HG03095 (cell line): ENCODE measurements at regions not wholly inside any gene's neighbourhood (a gene's known extent, or its start where the extent isn't known, plus 50 kb on each side); places are given as distances from the start of the nearest gene placed in this dataset.

Experiments used
- ATAC-seq: cut with Tn5 transposase; IDR thresholded peaks from one replicate; pipeline ENCODE4 v1.9.1; 2021; ENCODE audit warnings: moderate library complexity; ENCODE audit not compliant: unreplicated experiment

- ATAC-seq = no peak
Observed at GRCh38 chr7:16235147-16236114, 185.9 kb downstream of the CRPPA start.

GRCh38 chr7:16234493-16235146 lies 186.7 kb downstream of the CRPPA start:
- ATAC-seq = no peak

GRCh38 chr7:16233517-16233916 lies 187.8 kb downstream of the CRPPA start:
- no peak for ATAC-seq

- ATAC-seq = no peak
Observed at GRCh38 chr7:16232273-16232672, 189.1 kb downstream of the CRPPA start.

GRCh38 chr7:16223963-16224707 lies 197.2 kb downstream of the CRPPA start:
- no peak for ATAC-seq

GRCh38 chr7:16212610-16213009 lies 208.7 kb downstream of the CRPPA start:
- ATAC-seq = no peak

GRCh38 chr7:16212032-16212431 lies 209.3 kb downstream of the CRPPA start:
- no peak for ATAC-seq

GRCh38 chr7:16211402-16211925 lies 209.9 kb downstream of the CRPPA start:
- no peak for ATAC-seq

GRCh38 chr7:16210171-16210570 lies 211.2 kb downstream of the CRPPA start:
- ATAC-seq = no peak

GRCh38 chr7:16207321-16207720 lies 214.0 kb downstream of the CRPPA start:
- no peak for ATAC-seq

- ATAC-seq = no peak
Observed at GRCh38 chr7:16205466-16205865, 215.9 kb downstream of the CRPPA start.

GRCh38 chr7:16204953-16205352 lies 216.4 kb downstream of the CRPPA start:
- ATAC-seq = no peak

- no peak for ATAC-seq
Observed at GRCh38 chr7:16203065-16203464, 218.3 kb downstream of the CRPPA start.

GRCh38 chr7:16202303-16202702 lies 219.0 kb downstream of the CRPPA start:
- ATAC-seq = no peak

GRCh38 chr7:16200591-16200990 lies 220.7 kb downstream of the CRPPA start:
- ATAC-seq = no peak

- no peak for ATAC-seq
Observed at GRCh38 chr7:16193631-16194030, 227.7 kb downstream of the CRPPA start.

GRCh38 chr7:16189026-16189715 lies 232.2 kb downstream of the CRPPA start:
- ATAC-seq = no peak

GRCh38 chr7:16187131-16187530 lies 234.2 kb downstream of the CRPPA start:
- no peak for ATAC-seq

- ATAC-seq = no peak
Observed at GRCh38 chr7:16178585-16178984, 242.8 kb downstream of the CRPPA start.

- no peak for ATAC-seq
Observed at GRCh38 chr7:16178092-16178491, 243.2 kb downstream of the CRPPA start.

- ATAC-seq = no peak
Observed at GRCh38 chr7:16174253-16174652, 247.1 kb downstream of the CRPPA start.
